ENCODE measurements at regions not wholly inside any gene's neighbourhood (a gene's known extent, or its start where the extent isn't known, plus 50 kb on each side); places are given as distances from the start of the nearest gene placed in this dataset.

DNA sequence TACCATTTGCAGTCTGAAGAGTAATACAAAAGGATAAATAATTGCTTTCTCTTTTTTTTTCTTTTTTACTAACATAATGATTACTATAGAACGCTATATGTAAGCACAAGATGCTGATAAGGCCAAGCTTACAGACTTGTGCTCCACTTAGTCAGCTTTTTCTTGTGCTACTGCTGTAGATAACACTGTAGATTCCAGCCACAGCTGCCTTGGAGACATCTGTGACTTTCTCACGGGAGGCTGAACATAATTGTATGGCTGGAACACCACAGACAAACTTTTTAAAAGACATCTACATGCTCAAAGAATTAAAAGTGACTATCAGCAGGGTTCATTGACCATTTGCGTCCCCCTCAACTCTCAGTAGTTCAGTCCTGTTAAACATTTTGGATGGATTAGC is 381.7 kb upstream of the AMOT start:
- H3K4me3 Mint-ChIP-seq = no peak overlapping the region
- no peak overlapping the region for H3K27ac Mint-ChIP-seq

More for the DNA sequence above, 381.7 kb upstream of the AMOT start:
- Histone ChIP-seq H2AFZ (no peak overlapping the region), H3F3A (replicated peaks; ENCODE audit: low read depth) (no peaks in the 10 kb centered on the region), H3K27ac (ENCODE audit: low read depth) (no peak overlapping the region), H3K9me2 (ENCODE audit: insufficient read depth) (no peaks in the 10 kb centered on the region), H3K4me3 (no peak overlapping the region), H4K20me1 (replicated peaks; ENCODE audit: insufficient read depth) (no peaks in the 10 kb centered on the region), H3K79me2 (replicated peaks; ENCODE audit: insufficient read depth) (no peaks in the 10 kb centered on the region), H3K27me3 (ENCODE audit: insufficient read depth) (no peaks in the 10 kb centered on the region), H3K4me2 (no peak overlapping the region), H3K36me3 (ENCODE audit: insufficient read depth) (no peaks in the 10 kb centered on the region), H3K4me1 (ENCODE audit: insufficient read depth) (no peaks in the 10 kb centered on the region)
- TF ChIP-seq JUNB (IDR thresholded peaks at IDR 0.05; ENCODE audit: unreplicated experiment) = no peak
- no peak for TF ChIP-seq CREB1 (CRISPR knock-in tag; IDR thresholded peaks at IDR 0.05; ENCODE audit: low read depth)
- TF ChIP-seq, protein P1, sequence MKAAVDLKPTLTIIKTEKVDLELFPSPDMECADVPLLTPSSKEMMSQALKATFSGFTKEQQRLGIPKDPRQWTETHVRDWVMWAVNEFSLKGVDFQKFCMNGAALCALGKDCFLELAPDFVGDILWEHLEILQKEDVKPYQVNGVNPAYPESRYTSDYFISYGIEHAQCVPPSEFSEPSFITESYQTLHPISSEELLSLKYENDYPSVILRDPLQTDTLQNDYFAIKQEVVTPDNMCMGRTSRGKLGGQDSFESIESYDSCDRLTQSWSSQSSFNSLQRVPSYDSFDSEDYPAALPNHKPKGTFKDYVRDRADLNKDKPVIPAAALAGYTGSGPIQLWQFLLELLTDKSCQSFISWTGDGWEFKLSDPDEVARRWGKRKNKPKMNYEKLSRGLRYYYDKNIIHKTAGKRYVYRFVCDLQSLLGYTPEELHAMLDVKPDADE (IDR thresholded peaks at IDR 0.05) = no peak
- no peak for TF ChIP-seq EZH2 (IDR thresholded peaks at IDR 0.05; ENCODE audit: low read depth, unreplicated experiment)
- no peak for TF ChIP-seq CTCF (conservative IDR thresholded peaks at IDR 0.05; ENCODE audit: low read depth in 2 of 2)
- TF ChIP-seq ZNF331 (CRISPR knock-in tag; IDR thresholded peaks at IDR 0.05; ENCODE audit: low read depth) = no peak
- no peak for TF ChIP-seq REST (IDR thresholded peaks at IDR 0.05; ENCODE audit: unreplicated experiment)
- no peak for TF ChIP-seq ZNF114 (CRISPR knock-in tag; IDR thresholded peaks at IDR 0.05)
- no peak for TF ChIP-seq STAT1 (IDR thresholded peaks at IDR 0.05; ENCODE audit: unreplicated experiment)
- no peak for TF ChIP-seq ZNF462 (CRISPR knock-in tag; IDR thresholded peaks at IDR 0.05)
- TF ChIP-seq EZH2phosphoT487 (IDR thresholded peaks at IDR 0.05; ENCODE audit: unreplicated experiment) = no peak
- TF ChIP-seq NANOG (IDR thresholded peaks at IDR 0.05; ENCODE audit: borderline replicate concordance) = no peak
- Mint-ChIP-seq H3K27me3 (ENCODE audit: insufficient read depth, low read depth, poor library complexity) (no peaks in the 10 kb centered on the region), H3K9me3 (peaks cover 9% of the 10 kb centered on the region), H3K36me3 (ENCODE audit: low read depth) (peaks cover 4% of the 10 kb centered on the region; the same call in 1 of the 3 replicates), H3K4me1 (peaks cover 3% of the 10 kb centered on the region; the same call in 2 of the 3 replicates)
- ATAC-seq (no peak), DNase-seq (ENCODE audit: low spot score) (no peak)

Measured in GM23338 (cell line).